HT-29 (cell line): ENCODE measurements at regions not wholly inside any gene's neighbourhood (a gene's known extent, or its start where the extent isn't known, plus 50 kb on each side); places are given as distances from the start of the nearest gene placed in this dataset.
A peak's percentile ranks its signal among the peaks of the same experiment; 100 is the strongest.

ENCODE experiments used
- DNase-seq: peaks from one replicate; pipeline ENCODE4 v3.0.0-alpha.2; 2015; ENCODE audit warnings: low spot score

- no peak for DNase-seq
Measured at GRCh38 chr13:106238690-106239089, 296.8 kb downstream of the EFNB2 start.

DNA sequence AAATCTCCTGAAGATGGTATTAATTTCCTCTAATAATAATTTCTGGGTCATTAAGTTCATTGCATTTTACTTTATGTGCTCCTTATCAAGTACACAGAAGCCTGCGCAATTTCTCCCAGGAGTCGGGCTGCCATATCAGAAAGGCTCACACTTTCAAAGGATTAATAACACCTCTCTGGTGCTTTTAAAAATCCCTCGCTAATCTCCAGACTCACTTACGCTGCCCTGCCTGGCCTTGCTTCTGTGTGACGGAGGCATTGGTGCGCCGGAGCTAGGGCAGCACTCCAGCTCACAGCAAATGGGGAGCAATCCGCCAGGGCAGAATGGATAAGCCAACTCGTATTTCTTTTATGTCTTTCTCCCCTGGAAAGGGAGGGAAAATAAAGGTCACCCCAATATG lies 300.8 kb downstream of the EFNB2 start:
- DNase-seq = no peak

DNA sequence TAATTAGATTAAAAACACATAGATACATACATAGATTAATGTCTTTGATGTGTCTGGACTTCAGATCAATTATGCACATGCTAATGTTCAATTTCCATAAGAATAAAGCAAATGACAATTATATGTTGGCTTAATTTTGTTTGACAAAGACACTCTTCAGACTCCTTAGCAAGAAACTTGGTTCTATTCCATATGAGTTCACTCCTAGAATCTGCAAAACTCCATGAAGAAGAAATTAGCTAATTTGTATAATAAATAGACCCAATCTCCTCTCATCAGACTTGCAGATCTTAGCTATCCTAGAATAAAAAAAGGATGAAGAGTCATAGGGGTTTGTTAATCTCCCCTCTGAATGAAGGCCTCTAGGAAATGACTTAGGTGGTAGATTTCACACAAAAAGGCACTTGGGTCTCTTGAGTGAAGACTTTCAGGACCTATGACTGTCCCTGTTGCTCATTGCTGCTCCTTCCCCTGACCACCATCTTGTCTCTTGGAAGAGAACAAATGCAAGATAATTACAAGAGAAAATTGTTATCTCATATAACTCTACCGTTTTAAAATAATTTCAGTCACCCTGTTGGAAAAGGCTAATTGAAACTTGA lies 302.2 kb downstream of the EFNB2 start:
- no peak for DNase-seq

DNA sequence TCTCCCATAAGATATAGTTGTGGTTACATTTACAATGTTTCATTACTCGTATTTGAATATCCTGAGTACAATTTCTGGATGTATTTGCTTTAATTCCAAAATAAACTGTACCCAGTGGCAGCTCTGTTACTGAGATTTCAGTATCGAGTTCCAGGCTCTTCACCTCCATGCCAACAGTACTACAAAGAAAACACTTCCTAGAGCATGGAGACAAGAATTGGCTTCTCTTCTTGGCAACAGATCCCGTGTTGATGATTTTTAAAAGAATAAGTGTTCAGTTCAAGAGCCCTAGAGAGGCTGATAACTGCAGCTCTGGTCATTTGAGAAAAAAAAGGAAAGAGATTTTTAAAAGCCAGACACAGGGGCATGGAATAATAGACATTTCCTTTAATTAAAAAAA lies 302.8 kb downstream of the EFNB2 start:
- no peak for DNase-seq

- peak; percentile 47 for DNase-seq
Measured at GRCh38 chr13:106230450-106230849, 305.0 kb downstream of the EFNB2 start.

DNA sequence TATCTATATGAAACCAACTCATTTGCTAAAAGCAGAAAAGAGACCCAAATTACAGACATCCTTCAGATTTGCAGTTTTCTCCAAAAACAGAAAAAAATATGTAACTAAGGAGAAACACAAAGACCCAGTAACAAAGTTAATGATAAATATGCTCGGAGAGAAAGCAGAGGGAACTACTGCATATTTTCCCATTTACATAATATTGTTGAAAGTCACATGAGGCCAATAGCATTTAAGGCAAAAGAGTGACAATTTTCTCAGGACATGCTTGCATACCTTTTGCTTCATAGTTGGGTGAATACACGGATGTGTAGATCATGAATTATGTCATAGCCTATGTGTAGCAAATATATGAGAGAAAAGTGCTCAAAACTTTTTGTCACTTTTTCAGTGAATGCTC lies 310.3 kb downstream of the EFNB2 start:
- DNase-seq = no peak

DNA sequence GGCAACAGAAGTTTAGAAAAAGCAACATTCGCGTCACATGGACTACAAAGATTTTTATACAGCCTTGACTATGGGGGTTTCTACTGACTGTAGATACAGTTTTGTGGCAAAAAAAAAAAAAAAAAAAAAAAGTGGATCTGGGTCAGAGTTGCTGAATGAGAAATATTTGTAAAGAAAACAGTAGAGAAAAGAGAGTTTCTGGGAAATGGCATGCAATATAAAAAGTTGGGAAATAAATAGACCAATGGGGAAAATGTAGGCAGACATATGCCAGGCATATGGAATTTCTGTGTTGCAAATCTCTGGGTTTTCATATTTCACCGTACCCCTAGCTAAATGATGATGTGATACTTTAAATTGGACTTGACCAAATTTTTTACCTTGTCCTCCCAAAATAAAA lies 315.3 kb downstream of the EFNB2 start:
- no peak for DNase-seq

- no peak for DNase-seq
Measured at GRCh38 chr13:106213028-106213757, 322.3 kb downstream of the EFNB2 start.

- DNase-seq = no peak
Measured at GRCh38 chr13:106212386-106213010, 323.0 kb downstream of the EFNB2 start.

DNA sequence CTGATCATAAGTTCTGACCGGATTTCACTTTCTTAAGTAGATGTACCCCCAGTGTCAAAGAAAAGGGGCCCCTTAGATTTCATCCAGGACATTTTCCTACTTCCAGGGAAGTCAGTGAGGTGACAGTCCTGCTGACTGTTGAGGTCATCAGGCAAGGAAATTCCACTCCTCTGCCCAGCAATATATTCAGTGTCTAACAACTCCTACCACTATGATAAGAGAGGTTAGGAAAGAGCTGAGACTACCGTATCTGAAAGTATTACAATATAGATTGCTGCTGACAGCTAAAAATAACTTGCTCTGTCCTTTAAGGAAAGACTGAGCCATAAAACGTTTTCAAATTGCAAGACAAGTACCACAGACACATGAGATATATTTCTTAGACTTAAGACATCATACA lies 325.1 kb downstream of the EFNB2 start:
- DNase-seq = no peak

DNA sequence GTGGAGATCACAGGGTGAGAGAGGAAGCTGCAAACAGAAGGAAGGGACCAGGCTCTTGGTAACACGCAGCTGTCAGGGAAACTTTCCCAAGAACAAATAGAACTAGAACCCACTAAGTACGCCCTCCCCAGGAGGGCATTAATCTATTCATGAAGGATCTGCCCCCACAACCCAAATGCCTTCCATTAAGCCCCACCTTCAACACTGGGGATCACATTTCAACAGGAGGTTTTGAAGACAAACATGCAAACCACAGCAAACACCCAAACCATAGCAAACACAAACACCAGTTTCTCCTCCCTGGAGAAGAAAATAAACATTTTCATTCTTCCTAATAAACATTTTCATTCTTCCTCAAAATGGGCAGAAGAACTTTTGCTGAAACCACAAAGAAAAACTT lies 329.6 kb downstream of the EFNB2 start:
- DNase-seq = no peak

GRCh38 chr13:106197496-106197895 lies 338.0 kb downstream of the EFNB2 start:
- no peak for DNase-seq

- DNase-seq = no peak
Measured at GRCh38 chr13:106187501-106188095, 347.9 kb downstream of the EFNB2 start.

- no peak for DNase-seq
Measured at GRCh38 chr13:106187101-106187500, 348.4 kb downstream of the EFNB2 start.

- no peak for DNase-seq
Measured at GRCh38 chr13:106186366-106187030, 349.0 kb downstream of the EFNB2 start.

DNA sequence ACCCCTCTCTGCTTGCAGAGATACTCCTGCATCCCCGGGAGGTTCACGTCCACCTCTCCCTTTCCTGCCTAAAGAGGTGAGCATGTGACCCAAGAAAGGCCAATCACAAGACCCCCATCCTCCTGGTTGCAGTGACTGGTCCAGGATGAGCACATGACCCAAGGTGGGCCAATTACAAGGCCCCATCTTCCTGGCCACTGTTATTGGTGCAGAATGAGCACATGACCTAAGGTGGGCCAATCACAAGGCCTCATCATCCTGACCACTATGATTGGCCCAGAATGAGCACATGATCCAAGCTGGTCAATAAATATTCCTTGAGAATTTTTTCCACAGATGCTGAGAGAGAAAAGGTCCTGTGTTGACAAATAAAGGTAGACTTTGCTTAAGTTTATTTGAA lies 350.7 kb downstream of the EFNB2 start:
- no peak for DNase-seq

- peak; percentile 87 for DNase-seq
Measured at GRCh38 chr13:106183410-106184065, 351.9 kb downstream of the EFNB2 start.

GRCh38 chr13:106182404-106182803 lies 353.1 kb downstream of the EFNB2 start:
- peak; percentile 69 for DNase-seq

DNA sequence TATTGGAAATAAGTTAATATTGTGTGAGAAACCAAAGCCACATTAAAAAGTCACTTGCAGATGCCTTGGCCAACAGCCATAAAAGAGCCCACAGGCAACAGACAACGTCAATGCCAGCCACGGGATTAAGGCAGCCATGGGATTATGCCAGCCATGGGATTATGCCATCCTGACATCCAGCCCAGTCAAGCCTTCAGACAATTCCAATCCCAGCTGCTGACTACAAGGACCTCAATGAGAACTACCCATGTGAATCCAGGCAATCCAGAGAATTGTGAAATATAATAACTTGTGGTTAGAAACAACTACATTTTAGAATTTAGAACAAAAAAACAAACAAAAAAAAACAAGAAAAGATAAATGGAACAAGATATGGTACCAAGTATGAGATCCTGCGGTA lies 356.6 kb downstream of the EFNB2 start:
- no peak for DNase-seq

GRCh38 chr13:106177146-106177545 lies 358.3 kb downstream of the EFNB2 start:
- no peak for DNase-seq

DNA sequence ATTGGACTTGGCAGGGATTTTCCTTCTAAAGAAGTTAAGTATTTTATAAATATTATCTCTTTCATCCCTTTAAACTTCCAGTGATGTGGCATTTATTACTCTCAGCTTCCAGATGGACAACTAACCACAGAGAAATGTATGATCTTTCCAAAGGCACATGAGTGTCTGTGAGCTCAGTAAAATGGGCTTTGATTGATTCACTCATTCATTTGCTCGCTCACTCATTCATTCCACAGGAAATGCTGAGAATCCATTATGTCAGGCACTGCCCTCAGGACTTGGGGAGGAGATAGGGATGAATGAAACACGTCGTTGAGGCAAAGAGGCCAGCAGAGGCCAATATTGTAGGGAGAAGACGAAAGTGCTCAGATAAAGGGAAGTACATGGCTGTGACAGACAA lies 359.3 kb downstream of the EFNB2 start:
- no peak for DNase-seq
